ENCODE measurements at regions not wholly inside any gene's neighbourhood (a gene's known extent, or its start where the extent isn't known, plus 50 kb on each side); places are given as distances from the start of the nearest gene placed in this dataset.

DNA sequence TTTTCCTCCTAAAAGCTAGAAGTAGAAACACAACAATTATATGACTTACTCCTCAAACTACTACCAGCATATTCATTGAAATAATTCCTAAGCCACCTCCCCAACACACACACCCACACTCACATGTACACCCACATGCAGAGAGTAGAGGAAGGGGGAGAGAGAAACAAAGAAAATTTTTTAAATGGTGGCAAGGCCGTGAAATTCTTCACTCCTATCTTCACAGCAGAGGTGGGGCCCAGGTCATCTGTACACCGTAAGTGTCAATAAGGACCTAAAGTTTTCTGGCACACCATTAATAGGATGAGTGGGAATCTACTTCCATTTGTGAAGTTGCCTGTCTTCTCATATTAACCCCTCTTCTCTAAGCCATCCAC lies 73.9 kb upstream of the EGLN3 start:
- ATAC-seq (no peak), DNase-seq (no peak)
- intact Hi-C loops (cut with DNase I) = no loop called here
- Histone ChIP-seq H3K27ac (no peak overlapping the region), H3K27me3 (ENCODE audit: low read depth) (no peaks in the 10 kb centered on the region), H3K9me3 (no peaks in the 10 kb centered on the region), H3K4me3 (no peak overlapping the region), H3K36me3 (no peaks in the 10 kb centered on the region), H3K4me1 (peaks cover 17% of the 10 kb centered on the region)
- TF ChIP-seq, protein P1, sequence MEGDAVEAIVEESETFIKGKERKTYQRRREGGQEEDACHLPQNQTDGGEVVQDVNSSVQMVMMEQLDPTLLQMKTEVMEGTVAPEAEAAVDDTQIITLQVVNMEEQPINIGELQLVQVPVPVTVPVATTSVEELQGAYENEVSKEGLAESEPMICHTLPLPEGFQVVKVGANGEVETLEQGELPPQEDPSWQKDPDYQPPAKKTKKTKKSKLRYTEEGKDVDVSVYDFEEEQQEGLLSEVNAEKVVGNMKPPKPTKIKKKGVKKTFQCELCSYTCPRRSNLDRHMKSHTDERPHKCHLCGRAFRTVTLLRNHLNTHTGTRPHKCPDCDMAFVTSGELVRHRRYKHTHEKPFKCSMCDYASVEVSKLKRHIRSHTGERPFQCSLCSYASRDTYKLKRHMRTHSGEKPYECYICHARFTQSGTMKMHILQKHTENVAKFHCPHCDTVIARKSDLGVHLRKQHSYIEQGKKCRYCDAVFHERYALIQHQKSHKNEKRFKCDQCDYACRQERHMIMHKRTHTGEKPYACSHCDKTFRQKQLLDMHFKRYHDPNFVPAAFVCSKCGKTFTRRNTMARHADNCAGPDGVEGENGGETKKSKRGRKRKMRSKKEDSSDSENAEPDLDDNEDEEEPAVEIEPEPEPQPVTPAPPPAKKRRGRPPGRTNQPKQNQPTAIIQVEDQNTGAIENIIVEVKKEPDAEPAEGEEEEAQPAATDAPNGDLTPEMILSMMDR (IDR thresholded peaks at IDR 0.05) = no peak

DNA sequence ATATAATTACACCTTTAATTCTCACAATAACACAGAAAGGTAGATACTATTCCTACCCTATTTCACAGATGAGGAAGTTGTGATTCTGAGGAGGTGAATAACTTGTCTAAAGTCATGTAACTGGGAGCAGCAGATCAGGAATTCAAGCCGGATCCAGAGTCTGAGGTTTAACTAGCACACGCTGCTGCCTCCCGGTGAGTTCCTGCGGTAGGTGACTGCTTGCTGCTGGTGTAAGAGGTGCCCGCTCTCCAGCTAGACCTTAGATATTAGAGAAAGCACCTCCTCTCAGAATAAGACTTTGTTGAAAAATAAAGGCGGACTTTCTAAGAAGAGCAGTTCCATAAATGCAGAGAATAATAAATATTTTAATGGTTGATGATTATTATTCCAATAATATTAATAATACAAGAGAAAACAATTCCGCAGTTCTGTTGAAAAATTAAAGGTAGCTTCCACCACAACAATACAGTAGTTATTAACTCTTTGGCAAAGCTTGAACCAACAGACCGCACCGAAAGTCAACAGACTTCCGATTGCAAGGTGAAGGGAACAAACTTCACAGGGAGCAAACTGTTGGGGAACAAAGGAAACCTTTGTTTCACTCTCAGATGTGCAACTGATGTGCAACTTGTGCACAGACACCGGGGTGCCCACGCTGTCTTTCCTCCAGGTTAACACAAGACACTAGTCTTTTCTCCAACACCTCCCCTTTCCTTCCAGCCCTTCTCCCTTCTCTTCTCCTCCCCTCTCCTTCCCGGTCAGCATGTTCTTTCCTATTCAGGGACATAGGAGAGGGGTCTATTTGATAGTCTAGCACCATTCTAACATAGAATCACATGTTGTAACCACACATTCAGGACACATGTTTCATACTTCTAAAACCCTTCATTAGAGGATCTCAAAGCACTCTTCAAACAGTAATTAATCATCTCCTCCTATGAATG lies 73.2 kb upstream of the EGLN3 start:
- Histone ChIP-seq H3K36me3 (no peaks in the 10 kb centered on the region), H3K27me3 (ENCODE audit: low read depth) (no peaks in the 10 kb centered on the region), H3K27ac (no peak overlapping the region), H3K4me1 (peaks cover 11% of the 10 kb centered on the region), H3K4me3 (no peak overlapping the region), H3K9me3 (no peaks in the 10 kb centered on the region)
- no peak for DNase-seq
- intact Hi-C loops (cut with DNase I) = no loop called here
- ATAC-seq = no peak
- TF ChIP-seq, protein P1 (IDR thresholded peaks at IDR 0.05) = no peak

DNA sequence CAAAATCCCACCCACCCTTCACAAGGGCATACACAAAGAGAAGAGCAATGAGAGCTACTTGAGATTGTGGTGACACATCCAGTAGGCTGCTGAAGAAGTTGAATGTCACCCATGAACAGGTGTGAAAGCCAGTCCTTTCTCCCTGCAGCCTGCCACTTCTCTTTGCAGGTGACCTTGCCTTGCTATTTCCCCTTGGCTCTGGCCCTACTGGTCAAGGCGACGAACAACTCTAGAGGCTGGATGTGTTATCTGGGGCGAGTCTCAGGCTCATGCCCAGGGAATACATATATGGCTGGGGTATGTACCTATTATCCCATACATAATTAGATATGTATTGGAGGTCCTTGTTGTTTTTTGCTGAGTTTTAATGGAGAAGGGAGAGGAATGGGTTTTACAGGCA lies 70.2 kb upstream of the EGLN3 start:
- DNase-seq (no peak), ATAC-seq (no peak)
- H3K4me3 ChIP-seq = no peak overlapping the region
- no peaks in the 10 kb centered on the region for H3K9me3 ChIP-seq
- H3K4me1 ChIP-seq = no peaks in the 10 kb centered on the region
- no peak overlapping the region for H3K27ac ChIP-seq
- TF ChIP-seq, protein P1 (IDR thresholded peaks at IDR 0.05) = no peak
- intact Hi-C loops (cut with DNase I) = no loop called here
- H3K27me3 ChIP-seq (ENCODE audit: low read depth) = no peaks in the 10 kb centered on the region
- no peaks in the 10 kb centered on the region for H3K36me3 ChIP-seq

DNA sequence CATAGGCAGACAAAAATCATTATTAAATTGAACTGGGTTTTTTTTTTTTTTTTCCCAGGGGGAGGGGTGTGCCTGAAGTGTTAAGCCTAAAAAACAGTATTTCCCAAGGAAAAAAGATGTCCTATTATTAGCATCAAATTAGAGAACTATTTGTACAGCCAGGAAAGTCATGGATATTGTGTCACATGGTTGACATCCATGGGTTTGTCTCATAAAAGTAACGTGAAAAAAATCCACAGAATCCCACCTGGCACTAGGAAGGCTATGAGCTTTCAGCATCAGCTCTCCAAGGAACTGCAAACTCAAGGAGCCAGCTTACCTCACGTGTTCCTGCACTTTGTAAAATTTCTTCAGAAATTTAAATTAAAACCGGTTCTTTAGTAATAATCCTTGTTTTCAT lies 69.1 kb upstream of the EGLN3 start:
- intact Hi-C loops (cut with DNase I) = no loop called here
- TF ChIP-seq, protein P1 (IDR thresholded peaks at IDR 0.05) = no peak
- ATAC-seq = no peak

DNA sequence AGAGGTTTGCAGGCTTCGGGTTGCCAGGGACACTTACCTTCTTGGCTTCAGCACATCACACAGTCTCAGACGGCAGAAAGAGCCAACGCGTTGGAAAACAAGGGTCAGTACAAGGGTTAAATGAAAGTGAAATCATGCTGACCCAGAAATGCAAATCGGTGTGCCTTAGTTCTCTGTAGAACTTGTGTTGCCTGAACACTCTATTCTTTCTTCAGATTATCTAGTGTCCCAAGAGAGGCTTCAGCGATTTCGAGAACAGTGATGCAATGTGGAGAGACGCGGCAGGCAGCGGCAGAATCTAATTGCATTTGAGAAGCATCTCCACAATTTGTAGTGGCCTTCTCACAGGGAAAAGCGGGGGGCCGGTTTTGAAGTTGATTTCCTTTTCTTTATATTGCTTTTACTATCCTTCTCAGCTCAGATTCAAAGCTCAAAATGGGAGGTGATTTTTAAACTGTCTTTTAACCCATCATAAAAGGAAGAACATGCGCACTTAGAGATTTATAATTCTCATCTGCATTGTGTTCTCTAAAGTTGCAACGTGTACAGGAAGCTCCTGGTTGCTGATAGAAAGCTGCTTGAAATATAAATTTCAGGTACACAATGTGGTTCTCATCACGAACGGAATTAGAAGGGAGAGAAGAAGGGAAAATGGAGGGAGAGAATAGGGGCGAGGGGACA lies 67.8 kb upstream of the EGLN3 start:
- Histone ChIP-seq H3K9me3 (no peaks in the 10 kb centered on the region), H3K4me3 (no peak overlapping the region), H3K27ac (no peak overlapping the region), H3K4me1 (no peaks in the 10 kb centered on the region), H3K36me3 (no peaks in the 10 kb centered on the region), H3K27me3 (ENCODE audit: low read depth) (no peaks in the 10 kb centered on the region)
- ATAC-seq (no peak), DNase-seq (no peak)
- intact Hi-C loops (cut with DNase I) = no loop called here
- TF ChIP-seq, protein P1 (IDR thresholded peaks at IDR 0.05) = no peak

More for the DNA sequence above, 69.1 kb upstream of the EGLN3 start:
- Histone ChIP-seq H3K4me3 (no peak overlapping the region), H3K4me1 (no peaks in the 10 kb centered on the region), H3K27ac (no peak overlapping the region), H3K36me3 (no peaks in the 10 kb centered on the region), H3K9me3 (no peaks in the 10 kb centered on the region), H3K27me3 (ENCODE audit: low read depth) (no peaks in the 10 kb centered on the region)
- no peak for DNase-seq

All from lower lobe of right lung (tissue), 2 donors.